HepG2 (cell line): ENCODE measurements at regions not wholly inside any gene's neighbourhood (a gene's known extent, or its start where the extent isn't known, plus 50 kb on each side); places are given as distances from the start of the nearest gene placed in this dataset.
A peak's percentile ranks its signal among the peaks of the same experiment; 100 is the strongest.

Experiments
- EHMT2 ChIP-seq: fragments of 200-600 bp; sonication (generic); IDR thresholded peaks from 2 replicates; pipeline ENCODE4 v1.7.0; 2017; ENCODE audit warnings: antibody characterized with exemption, low read depth, low read length, borderline replicate concordance
- ELF3 ChIP-seq: IDR thresholded peaks from 2 replicates; pipeline ENCODE4 v1.6.1; 2016; ENCODE audit warnings: missing genetic modification reagents, missing compliant biosample characterization
- ETV5 ChIP-seq: IDR thresholded peaks from 2 replicates; pipeline ENCODE4 v1.6.1; 2018; ENCODE audit warnings: missing biosample characterization, missing genetic modification reagents, inconsistent platforms, borderline replicate concordance
- GATAD2A ChIP-seq: IDR thresholded peaks from 2 replicates; pipeline ENCODE4 v1.6.1; 2016
- NR2C2 ChIP-seq: sonication (generic); formaldehyde crosslinking; IDR thresholded peaks from 2 replicates; pipeline ENCODE4 v1.4.0; 2020; ENCODE audit warnings: missing genetic modification reagents, mild to moderate bottlenecking, moderate library complexity, borderline replicate concordance
- PITX1 ChIP-seq: sonication (generic); formaldehyde crosslinking; IDR thresholded peaks from 2 replicates; pipeline ENCODE4 v1.5.1; 2020; ENCODE audit warnings: mild to moderate bottlenecking, missing genetic modification reagents
- RAD21 ChIP-seq: fragments of 450-650 bp; formaldehyde crosslinking; IDR thresholded peaks from 2 replicates; pipeline ENCODE4 v1.5.0; 2020; ENCODE audit warnings: mild to moderate bottlenecking
- SMAD9 ChIP-seq: sonication (generic); formaldehyde crosslinking; IDR thresholded peaks from 2 replicates; pipeline ENCODE4 v1.5.1; 2020; ENCODE audit warnings: mild to moderate bottlenecking, missing genetic modification reagents
- SMC3 ChIP-seq: IDR thresholded peaks from 2 replicates; pipeline ENCODE4 v1.6.1; 2011; ENCODE audit warnings: low read length, improper control_type of control experiment
- SOX5 ChIP-seq: IDR thresholded peaks from 2 replicates; pipeline ENCODE4 v1.6.1; 2016; ENCODE audit warnings: borderline replicate concordance
- TEAD3 ChIP-seq: optimal IDR thresholded peaks from 2 replicates; pipeline ENCODE3; 2016; ENCODE audit warnings: borderline replicate concordance
- ZKSCAN5 ChIP-seq: sonication (generic); formaldehyde crosslinking; IDR thresholded peaks from 2 replicates; pipeline ENCODE4 v1.5.1; 2020; ENCODE audit warnings: mild to moderate bottlenecking, missing genetic modification reagents
- ZNF383 ChIP-seq: sonication (generic); formaldehyde crosslinking; IDR thresholded peaks from 2 replicates; pipeline ENCODE4 v1.4.0; 2020; ENCODE audit warnings: missing genetic modification reagents, mild to moderate bottlenecking, borderline replicate concordance
- ZNF484 ChIP-seq: sonication (generic); formaldehyde crosslinking; IDR thresholded peaks from 2 replicates; pipeline ENCODE4 v1.5.1; 2020; ENCODE audit warnings: mild to moderate bottlenecking, low read depth, missing genetic modification reagents, borderline replicate concordance
- TF ChIP-seq, protein P1 (sequence below): IDR thresholded peaks from 2 replicates; pipeline ENCODE4 v1.4.0; 2020; ENCODE audit warnings: mild to moderate bottlenecking, missing genetic modification reagents
- TF ChIP-seq, protein P2 (sequence below): sonication (generic); formaldehyde crosslinking; IDR thresholded peaks from 2 replicates; pipeline ENCODE4 v1.5.0; 2020; ENCODE audit warnings: mild to moderate bottlenecking, missing genetic modification reagents, moderate library complexity
- TF ChIP-seq, protein P3 (sequence below): sonication (generic); formaldehyde crosslinking; IDR thresholded peaks from 2 replicates; pipeline ENCODE4 v1.5.1; 2020; ENCODE audit warnings: mild to moderate bottlenecking, moderate library complexity, missing genetic modification reagents

DNA sequence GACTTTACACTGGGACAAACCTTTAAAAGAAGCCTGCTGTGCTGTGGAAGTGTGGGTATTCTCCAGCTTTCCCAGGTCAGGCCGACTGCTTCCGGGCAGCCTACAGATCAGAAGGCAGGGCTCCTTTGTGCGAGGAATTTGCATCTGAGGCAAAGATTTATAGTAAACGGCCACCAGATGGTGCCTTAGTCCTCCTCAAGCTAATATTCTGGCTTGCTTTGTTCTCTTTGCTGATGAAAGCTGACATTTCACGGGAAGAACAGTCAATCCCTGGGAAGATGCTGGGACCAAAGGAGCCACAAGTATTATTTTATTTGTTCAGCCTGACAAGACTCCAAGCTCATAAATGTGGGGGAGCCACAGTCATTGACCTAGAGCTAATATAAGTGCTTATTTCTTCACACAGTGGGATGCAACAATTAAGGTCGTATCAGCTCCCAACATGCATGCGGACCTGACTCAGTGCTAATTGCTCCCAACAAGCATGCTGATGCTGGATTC, 120.7 kb upstream of the TRIM2 start (continued):
- TF ChIP-seq, protein P1, sequence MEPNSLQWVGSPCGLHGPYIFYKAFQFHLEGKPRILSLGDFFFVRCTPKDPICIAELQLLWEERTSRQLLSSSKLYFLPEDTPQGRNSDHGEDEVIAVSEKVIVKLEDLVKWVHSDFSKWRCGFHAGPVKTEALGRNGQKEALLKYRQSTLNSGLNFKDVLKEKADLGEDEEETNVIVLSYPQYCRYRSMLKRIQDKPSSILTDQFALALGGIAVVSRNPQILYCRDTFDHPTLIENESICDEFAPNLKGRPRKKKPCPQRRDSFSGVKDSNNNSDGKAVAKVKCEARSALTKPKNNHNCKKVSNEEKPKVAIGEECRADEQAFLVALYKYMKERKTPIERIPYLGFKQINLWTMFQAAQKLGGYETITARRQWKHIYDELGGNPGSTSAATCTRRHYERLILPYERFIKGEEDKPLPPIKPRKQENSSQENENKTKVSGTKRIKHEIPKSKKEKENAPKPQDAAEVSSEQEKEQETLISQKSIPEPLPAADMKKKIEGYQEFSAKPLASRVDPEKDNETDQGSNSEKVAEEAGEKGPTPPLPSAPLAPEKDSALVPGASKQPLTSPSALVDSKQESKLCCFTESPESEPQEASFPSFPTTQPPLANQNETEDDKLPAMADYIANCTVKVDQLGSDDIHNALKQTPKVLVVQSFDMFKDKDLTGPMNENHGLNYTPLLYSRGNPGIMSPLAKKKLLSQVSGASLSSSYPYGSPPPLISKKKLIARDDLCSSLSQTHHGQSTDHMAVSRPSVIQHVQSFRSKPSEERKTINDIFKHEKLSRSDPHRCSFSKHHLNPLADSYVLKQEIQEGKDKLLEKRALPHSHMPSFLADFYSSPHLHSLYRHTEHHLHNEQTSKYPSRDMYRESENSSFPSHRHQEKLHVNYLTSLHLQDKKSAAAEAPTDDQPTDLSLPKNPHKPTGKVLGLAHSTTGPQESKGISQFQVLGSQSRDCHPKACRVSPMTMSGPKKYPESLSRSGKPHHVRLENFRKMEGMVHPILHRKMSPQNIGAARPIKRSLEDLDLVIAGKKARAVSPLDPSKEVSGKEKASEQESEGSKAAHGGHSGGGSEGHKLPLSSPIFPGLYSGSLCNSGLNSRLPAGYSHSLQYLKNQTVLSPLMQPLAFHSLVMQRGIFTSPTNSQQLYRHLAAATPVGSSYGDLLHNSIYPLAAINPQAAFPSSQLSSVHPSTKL (CRISPR knock-in tag), result peak; percentile 40
- TF ChIP-seq SMAD9 (CRISPR knock-in tag) (no peak), ELF3 (CRISPR knock-in tag) (peak; percentile 45), ETV5 (CRISPR knock-in tag) (peak; percentile 42; the same call in 1 of the 2 replicates), PITX1 (no peak), RAD21 (CRISPR knock-in tag) (peak; percentile 59), TEAD3 (CRISPR knock-in tag) (peak; percentile 24), NR2C2 (CRISPR knock-in tag) (peak; percentile 78), SOX5 (CRISPR knock-in tag) (0 out of 2 replicates have a peak, but pooled peaks have one; percentile 21), ZNF383 (CRISPR knock-in tag) (no peak), SMC3 (peak; percentile 91), GATAD2A (CRISPR knock-in tag) (peak; percentile 36; the same call in 1 of the 2 replicates), ZKSCAN5 (CRISPR knock-in tag) (no peak), EHMT2 (no peak), ZNF484 (CRISPR knock-in tag) (no peak)
- TF ChIP-seq, protein P2, sequence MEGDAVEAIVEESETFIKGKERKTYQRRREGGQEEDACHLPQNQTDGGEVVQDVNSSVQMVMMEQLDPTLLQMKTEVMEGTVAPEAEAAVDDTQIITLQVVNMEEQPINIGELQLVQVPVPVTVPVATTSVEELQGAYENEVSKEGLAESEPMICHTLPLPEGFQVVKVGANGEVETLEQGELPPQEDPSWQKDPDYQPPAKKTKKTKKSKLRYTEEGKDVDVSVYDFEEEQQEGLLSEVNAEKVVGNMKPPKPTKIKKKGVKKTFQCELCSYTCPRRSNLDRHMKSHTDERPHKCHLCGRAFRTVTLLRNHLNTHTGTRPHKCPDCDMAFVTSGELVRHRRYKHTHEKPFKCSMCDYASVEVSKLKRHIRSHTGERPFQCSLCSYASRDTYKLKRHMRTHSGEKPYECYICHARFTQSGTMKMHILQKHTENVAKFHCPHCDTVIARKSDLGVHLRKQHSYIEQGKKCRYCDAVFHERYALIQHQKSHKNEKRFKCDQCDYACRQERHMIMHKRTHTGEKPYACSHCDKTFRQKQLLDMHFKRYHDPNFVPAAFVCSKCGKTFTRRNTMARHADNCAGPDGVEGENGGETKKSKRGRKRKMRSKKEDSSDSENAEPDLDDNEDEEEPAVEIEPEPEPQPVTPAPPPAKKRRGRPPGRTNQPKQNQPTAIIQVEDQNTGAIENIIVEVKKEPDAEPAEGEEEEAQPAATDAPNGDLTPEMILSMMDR, result peak; percentile 80
- TF ChIP-seq, protein P3, sequence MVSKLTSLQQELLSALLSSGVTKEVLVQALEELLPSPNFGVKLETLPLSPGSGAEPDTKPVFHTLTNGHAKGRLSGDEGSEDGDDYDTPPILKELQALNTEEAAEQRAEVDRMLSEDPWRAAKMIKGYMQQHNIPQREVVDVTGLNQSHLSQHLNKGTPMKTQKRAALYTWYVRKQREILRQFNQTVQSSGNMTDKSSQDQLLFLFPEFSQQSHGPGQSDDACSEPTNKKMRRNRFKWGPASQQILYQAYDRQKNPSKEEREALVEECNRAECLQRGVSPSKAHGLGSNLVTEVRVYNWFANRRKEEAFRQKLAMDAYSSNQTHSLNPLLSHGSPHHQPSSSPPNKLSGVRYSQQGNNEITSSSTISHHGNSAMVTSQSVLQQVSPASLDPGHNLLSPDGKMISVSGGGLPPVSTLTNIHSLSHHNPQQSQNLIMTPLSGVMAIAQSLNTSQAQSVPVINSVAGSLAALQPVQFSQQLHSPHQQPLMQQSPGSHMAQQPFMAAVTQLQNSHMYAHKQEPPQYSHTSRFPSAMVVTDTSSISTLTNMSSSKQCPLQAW, result peak; percentile 47; the same call in 1 of the 2 replicates
- TF ChIP-seq, all 625 proteins: peak for 23
